GM19455 (cell line): ENCODE measurements at regions not wholly inside any gene's neighbourhood (a gene's known extent, or its start where the extent isn't known, plus 50 kb on each side); places are given as distances from the start of the nearest gene placed in this dataset.
"Not testable (repeated sequence)": the region's sequence is repeated elsewhere in the genome, so short reads cannot be mapped to it uniquely, and the experiment has no call there.

ENCODE experiments used
- ATAC-seq: cut with Tn5 transposase; IDR thresholded peaks from one replicate; pipeline ENCODE4 v1.9.1; 2021; ENCODE audit not compliant: unreplicated experiment

DNA sequence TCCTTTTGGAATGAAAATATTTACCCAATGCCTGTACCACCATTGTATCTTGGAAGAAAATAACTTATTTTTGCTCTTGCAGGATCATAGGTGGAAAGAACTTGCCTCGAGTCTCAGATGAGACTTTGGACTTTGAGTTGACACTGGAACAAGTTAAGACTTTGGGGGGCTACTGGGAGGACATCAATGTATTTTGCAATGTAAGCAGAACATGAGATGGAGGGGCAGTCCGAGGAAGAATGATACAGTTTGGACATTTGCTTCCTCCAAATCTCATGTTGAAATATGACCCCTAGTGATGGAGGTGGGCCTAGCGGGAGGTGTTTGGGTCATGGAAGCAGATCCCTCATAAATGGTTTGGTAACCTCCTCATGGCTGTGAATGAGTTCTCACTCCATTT lies 1428.6 kb downstream of the ZPLD1 start:
- ATAC-seq, result no peak

DNA sequence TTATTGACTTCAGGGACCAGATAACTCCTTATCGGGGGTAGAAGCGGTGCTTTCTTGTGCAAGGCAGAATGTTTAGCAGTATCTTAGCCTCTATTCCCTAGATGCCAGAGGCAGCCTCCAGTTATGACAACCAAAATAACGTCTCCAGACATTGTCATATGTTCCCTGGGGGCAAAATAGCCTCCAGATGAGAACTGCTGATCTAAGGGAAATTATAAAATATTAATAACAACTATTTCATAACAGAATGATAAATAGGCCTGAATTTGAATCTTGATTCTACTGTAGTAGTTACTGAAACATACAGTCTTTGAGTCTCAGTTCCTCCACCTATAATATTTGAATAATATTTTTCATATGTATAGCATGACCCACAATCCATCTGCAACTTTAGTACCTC lies 1431.3 kb downstream of the ZPLD1 start:
- no peak for ATAC-seq

DNA sequence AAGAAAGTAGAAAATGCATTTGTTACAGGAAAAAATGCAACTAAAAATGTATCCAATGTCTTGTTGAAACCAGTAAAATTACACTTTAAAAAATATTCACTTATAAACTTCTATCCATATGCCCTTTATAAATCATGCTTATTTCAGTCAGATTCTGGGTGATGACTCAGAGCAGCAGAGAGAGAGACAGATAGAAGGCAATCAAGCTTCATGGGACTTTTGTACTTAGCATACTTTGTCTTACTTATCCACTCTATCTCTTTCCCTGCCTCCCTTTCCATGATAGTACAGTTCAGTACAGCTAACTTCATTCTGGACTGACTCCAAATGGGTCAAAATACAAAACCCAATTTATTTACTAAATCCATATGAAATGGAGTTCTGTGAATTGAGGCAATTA lies 1438.2 kb downstream of the ZPLD1 start:
- ATAC-seq, result no peak

DNA sequence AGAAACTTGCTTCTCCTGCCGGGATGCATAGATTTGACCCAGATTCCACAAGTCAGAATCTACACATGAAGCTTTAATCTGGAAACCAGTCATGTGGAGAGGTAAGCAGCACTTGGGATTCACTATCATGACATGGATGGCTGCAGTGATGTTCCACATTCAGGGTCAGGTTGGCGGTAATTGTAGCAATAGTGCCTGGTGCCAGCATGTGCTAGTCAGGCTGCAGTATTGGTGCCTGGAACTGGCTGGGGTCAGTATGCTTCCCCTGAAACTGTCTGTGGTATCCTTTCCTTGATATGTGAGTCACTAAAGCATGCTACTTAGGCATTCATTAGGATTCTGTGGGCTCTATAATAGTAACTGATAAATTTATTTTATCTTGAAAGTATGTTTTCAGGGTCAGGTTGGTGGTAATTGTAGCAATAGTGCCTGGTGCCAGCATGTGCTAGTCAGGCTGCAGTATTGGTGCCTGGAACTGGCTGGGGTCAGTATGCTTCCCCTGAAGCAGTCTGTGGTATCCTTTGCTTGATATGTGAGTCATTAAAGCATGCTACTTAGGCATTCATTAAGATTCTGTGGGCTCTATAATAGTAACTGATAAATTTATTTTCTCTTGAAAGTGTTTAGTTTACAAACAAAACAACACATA lies 1439.2 kb downstream of the ZPLD1 start:
- no peak for ATAC-seq

DNA sequence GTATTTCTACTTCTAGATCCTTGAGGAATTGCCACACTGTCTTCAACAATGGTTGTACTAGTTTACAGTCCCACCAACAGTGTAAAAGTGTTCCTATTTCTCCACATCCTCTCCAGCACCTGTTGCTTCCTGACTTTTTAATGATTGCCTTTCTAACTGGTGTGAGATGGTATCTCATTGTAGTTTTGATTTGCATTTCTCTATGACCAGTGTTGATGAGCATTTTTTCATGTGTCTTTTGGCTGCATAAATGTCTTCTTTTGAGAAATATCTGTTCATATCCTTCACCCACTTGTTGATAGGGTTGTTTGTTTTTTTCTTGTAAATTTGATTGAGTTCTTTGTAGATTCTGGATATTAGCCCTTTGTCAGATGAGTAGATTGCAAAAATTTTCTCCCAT lies 1447.0 kb downstream of the ZPLD1 start:
- not testable (repeated sequence) for ATAC-seq

DNA sequence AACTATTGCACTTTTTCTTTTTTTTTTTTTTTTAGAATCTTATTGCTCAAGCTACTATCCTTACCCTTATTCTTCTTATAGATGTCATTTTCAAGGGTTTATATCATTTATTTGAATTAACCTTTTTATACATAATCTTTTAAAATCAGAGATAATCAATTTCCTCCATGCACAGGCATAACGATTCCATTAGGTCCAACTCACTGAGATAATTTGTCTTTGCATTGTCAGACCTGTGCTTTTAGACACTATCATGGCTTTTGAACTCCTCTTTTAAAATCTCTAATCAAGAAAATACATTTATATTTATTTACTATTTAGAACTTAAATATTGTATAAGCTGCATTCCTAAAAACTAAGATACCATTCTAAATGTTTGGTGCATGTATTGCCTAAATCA lies 1454.9 kb downstream of the ZPLD1 start:
- no peak for ATAC-seq

DNA sequence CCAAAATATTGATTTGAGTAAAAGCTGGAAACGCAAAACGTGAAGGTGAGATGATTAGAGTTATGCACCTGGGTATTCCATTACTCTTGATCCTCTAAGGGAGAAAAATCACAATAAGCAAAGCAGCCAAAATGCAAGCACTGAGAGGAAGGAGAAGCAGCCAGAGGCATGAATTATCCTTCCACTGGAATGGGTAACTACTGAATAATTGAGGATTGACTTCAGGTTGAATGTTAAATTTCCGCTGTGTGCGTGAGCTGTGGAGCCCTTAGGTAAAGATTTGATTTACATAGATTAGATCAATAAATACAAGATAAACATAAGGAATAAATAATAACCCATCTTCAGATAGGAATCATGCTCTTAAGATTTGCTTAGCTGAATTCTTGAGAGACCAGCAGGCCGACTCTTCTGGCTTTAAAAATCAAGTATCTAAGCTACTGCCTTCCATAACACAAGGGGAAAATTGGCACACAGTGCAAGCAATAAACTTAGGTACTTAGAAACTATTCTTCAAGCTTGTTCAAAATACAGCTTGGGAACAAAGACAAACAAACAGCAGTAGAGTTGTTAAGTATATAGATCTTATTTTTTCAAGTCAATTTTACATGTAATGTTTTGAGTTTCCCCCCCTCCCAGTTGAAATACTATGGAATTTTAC lies 1459.5 kb downstream of the ZPLD1 start:
- no peak for ATAC-seq

DNA sequence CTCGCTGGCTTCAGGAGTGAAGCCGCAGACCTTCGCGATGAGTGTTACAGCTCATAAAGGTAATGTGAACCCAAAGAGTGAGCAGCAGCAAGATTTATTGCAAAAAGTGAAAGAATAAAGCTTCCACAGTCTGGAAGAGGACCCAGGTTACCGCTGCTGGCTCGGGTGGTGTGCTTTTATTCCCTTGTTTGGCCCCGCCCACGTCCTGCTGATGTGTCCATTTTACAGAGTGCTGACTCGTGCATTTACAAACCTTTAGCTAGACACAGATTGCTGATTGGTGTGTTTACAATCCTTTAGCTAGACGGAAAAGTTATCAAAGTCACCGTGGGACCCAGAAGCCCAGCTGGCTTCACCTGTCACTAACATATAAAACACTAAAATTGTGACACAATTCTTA lies 1464.5 kb downstream of the ZPLD1 start:
- no peak for ATAC-seq

DNA sequence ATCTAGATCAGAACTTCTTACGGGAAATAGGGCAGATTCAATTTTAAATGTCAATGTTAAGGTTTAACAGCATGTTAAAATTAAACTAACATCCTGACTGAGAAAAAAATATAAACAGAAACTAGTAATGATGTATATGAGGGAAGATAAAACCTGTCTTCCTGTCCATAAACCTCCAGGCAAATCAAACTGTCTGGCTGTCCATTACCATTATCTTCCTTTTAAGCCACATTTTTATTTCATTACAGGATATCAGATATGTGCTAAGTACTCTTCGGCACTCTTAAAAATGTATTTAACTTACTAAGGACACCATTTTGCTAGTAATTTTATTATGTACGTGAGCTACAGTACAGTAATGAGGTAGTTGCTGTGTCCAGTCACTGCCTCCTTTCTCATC lies 1461.7 kb upstream of the ALCAM start:
- ATAC-seq, result no peak

DNA sequence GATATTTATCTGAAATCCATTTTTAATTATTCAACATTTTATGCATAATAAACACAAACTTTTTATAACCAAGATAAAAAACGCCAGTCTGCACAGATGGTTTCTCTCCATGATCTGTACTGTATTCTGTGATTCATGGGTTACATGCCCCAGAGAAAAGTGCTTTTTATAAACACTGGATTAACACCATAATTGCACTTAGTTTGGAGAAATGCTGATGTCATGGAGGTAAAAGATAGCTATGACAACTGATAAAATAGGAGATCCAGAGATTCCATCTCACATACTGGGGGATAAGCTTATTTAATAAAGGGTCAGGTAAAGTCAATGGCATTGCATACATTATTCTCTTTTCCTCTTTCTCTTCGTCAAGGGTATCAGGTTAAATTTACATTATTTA lies 1460.4 kb upstream of the ALCAM start:
- ATAC-seq, result no peak

DNA sequence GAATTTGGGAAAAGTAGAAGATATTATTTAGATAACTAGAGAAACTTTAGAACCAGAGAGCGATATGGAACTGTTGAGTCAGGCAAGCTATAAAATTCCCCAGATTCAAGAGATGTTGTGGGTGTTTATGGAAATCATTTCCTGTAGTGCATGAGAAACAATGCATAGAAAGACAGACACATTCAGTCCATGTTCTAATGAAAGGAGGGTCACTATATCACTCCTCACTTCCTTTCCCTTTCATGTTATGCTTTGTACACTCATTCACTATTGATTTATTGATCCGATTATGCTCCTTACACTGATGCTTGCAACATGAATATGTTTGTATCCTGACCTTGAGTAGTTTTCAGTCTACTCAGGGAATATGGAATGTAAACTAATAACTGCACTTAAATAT lies 1459.9 kb upstream of the ALCAM start:
- no peak for ATAC-seq

DNA sequence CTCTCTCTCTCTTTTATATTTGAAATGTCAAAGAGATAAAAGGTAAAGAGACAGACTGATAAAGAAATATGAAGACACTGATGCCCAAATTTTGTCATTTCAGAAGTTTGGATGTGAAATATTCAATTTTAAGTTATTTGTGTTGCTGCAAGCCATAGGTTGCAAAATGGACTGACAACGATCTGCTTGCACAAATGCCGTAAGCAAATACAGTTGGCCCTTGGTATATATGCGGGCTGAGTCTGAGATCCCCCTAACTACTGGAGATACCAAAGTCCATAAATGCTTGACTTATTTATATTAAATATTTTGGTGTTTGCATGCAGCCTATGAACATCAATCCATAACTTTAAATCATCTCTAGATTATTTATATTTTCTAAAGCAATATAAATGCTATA lies 1459.1 kb upstream of the ALCAM start:
- no peak for ATAC-seq

DNA sequence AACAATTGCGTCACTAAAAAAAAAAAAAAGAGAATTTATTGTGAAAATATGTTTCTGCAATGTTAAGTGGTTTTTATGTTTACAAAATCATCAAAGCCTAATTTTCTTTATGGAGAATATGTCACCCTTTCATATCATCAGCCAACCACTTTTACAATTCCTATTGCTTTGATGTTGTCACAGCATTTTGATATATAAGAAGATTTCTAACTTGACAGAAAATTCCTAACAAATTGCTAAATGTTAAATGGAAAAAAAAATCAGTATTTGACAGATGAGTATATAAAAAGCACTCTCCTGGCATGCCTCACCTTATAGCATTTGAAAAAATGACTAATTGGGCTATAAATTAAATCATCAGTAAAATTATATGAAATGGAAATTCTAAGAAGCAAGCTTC lies 1457.3 kb upstream of the ALCAM start:
- ATAC-seq, result no peak

DNA sequence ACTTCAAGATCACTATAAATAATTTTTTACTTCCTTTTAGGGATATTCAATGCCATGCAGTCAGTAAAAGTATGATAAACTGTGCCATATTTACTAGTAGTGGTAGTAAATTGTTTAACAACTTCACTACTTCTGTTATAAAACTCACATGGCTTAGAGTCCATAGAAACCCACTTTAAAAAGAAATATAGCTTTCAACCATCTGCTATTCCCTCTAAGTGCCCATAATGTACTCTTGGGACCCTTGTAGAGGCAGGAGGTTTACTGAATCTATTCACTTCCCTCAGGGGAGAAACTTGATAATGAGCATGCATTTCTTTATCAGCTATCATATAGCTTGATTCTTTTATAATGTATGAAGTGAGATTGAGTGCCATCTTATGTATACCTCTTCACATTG lies 1448.4 kb upstream of the ALCAM start:
- no peak for ATAC-seq

DNA sequence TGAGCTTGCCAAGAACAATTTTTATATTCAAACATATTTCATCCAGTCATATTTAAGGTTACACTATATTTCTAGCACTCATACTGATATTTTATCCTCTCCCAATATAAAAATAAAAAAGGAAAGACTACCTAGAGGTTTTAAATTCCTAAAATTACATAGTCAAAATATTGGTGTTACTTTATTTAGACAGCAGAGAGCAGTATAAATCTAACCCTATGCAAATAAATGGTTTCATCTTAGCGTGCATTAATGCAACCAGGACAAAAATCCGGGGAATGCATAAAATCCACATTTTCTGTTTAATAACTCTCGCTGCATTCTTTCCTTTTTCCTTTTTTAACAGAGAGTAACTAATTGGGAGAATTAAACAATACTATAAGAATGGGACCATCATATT lies 1447.4 kb upstream of the ALCAM start:
- no peak for ATAC-seq

DNA sequence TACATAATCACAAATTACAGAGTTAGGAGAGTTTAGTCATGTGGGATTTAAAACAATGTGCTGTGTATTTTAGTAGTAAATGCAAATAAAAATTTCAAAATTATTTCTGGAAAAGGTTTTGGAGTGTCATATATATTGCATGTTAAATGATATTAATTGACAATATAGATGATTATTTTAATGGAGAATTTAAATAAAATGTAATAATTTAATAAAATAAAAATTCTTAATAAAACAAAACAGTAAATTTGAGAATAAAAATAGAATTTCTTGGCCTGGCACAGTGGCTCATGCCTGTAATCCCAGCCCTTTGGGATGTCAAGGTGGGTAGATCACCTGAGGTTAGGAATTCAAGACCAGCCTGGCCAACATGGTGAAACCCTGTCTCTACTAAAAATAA lies 1442.8 kb upstream of the ALCAM start:
- ATAC-seq, result no peak

DNA sequence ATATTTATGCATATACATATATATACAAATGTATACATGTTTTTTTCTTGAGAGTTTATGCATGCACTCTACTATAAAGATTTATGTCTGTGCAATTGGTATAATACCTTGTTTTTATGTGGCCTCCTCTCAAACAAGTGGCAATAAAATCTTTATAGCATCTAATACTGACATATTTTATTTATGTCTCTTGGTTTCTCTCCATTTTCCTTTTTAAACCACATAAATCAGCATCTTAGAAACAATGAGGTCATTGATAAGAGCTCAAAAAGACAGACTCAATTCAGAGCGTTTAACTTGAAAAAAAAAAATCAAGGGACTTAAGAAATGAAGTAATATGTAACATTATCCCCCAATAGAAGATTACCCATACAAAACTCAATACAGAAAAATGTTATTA lies 1442.2 kb upstream of the ALCAM start:
- ATAC-seq, result no peak

DNA sequence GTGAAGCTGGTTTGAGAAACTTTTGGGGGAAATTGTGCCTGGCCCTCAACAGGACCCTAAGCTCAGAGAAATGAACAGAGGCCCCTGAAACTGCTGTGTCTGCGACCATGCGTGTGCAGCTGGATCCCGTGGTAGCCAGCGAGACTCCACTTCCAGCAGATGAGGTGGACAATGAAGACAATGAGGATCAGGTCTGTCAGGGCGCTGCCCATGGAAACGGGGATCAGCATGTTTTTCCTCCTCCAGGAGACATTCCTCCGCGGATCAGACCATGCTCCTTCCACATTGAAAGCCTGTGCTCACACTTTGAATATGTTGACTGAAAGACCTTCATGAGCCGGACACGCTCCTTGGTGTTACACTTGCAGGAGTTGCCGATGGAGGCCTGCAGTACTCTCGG lies 1439.8 kb upstream of the ALCAM start:
- no peak for ATAC-seq

DNA sequence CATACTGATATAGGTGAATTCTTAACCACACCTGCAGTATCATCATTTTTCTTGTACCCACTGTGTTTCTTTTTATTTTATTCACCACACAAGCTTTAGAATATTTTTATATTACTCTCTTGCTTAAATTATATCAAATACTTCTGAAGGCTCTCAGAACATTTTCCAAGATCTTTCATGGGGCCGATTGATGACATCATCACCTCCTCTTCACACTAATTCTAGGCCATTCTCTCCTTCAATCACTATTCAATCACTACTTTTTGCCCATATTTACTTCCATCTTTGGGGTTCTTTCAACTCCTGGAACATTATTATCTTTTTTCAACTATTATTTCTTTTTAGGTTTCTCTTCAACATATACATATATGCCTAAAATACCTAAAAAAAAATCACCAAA lies 1438.8 kb upstream of the ALCAM start:
- ATAC-seq, result no peak

DNA sequence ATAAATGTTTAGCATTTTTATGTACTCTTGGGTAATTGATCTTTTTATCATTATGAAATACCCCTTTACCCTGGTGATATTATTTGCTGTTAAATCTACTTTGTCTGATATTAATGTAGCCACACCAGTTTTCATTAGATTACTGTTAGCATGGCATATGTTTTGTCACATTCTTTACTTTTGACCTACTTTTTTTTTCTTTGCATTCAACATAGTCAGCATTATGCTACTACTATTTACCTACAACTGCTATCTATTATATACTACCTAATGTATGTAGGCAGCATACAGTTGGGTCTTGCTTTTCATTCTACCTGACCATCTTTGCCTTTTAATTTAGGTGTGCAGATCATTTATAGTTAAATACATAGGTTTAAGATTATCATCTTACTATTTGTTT lies 1429.6 kb upstream of the ALCAM start:
- ATAC-seq, result no peak

DNA sequence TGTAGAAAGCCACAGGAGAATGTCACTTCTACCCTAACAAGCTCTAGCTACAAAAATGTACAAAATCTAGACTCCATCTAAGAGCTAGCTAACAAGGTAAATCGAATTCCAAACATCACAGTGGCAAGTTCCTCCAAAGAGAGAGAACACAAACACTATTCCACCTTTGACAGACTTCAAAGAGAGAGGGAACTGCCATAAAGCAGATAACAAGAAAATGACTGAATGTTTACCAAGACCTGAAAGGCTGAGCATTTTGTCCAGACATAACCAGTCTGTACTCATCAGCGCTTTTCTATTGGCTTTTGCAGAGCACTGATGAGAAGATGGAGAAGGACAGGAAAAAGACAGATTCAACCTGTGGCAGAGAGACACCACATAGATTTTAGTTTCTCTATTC lies 1419.6 kb upstream of the ALCAM start:
- no peak for ATAC-seq

DNA sequence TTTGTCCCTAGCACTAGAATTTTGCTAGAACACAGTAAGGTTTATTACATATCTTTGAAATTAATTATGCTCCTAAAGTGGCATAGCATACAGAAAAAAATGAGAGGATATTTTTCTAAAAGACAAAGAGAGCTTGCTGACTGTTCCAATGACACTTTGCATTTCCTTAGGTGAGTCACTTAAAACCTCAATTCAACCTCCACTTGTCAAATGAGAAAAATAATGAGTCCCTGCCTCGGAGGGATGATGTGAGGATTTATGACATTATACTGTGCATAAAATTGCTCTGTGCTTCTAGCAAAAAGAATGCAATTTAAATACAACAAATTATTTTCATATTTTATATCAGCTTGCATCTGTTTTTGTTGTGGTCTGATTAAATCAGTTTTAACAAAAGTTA lies 1417.0 kb upstream of the ALCAM start:
- no peak for ATAC-seq

DNA sequence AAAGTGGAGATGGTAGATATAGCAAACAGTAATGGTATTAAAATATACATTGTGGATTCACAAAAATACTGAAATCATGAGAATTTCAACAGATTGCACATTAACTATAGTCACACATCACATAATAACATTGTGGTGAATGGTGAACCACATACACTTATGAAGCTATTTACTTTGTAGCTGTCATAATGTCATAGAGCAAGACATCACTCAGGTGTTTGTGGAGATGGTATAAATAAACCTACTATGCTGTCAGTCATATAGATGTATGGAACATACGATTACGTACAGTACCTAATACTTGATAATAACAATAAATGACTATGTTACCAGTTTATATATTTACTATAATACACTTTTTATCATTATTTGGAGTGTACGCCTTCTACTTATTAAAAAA lies 1416.0 kb upstream of the ALCAM start:
- no peak for ATAC-seq
